HCT116 (cell line): ENCODE measurements at regions not wholly inside any gene's neighbourhood (a gene's known extent, or its start where the extent isn't known, plus 50 kb on each side); places are given as distances from the start of the nearest gene placed in this dataset.

Source experiments
- EGR1 ChIP-seq: IDR thresholded peaks from 2 replicates; pipeline ENCODE4 v1.6.1; 2012; ENCODE audit warnings: low read depth
- EZH2 ChIP-seq: fragments of 200-600 bp; sonication (generic); IDR thresholded peaks from 2 replicates; pipeline ENCODE4 v1.6.1; 2017; ENCODE audit warnings: antibody characterized with exemption, mixed run types
- POLR2A ChIP-seq: IDR thresholded peaks from 2 replicates; pipeline ENCODE4 v1.7.0; 2011; ENCODE audit warnings: borderline replicate concordance; ENCODE audit not compliant: insufficient read depth, insufficient read length; ENCODE audit errors: extremely low read depth
- TF ChIP-seq, protein P1 (sequence below): IDR thresholded peaks from 2 replicates; pipeline ENCODE4 v1.6.1; 2011; ENCODE audit warnings: mild to moderate bottlenecking, low read length, moderate library complexity; ENCODE audit not compliant: insufficient replicate concordance; ENCODE audit errors: extremely low read depth
- TF ChIP-seq, protein P2 (sequence below), 3 experiments: fragments of 200-600 bp in 1 of 3; sonication (generic) in 1 of 3; IDR thresholded peaks in 2 of 3; conservative IDR thresholded peaks in 1 of 3; 2 replicates each; pipeline ENCODE4 v1.5.1; 2012 to 2017; ENCODE audit warnings: low read depth in 2 of 3, low read length in 2 of 3, antibody characterized with exemption in 1 of 3, borderline replicate concordance in 1 of 3, control low read depth in 1 of 3, mild to moderate bottlenecking in 1 of 3, mixed read lengths in 1 of 3, mixed run types in 1 of 3, moderate library complexity in 1 of 3; ENCODE audit not compliant: insufficient read depth in 1 of 3

DNA sequence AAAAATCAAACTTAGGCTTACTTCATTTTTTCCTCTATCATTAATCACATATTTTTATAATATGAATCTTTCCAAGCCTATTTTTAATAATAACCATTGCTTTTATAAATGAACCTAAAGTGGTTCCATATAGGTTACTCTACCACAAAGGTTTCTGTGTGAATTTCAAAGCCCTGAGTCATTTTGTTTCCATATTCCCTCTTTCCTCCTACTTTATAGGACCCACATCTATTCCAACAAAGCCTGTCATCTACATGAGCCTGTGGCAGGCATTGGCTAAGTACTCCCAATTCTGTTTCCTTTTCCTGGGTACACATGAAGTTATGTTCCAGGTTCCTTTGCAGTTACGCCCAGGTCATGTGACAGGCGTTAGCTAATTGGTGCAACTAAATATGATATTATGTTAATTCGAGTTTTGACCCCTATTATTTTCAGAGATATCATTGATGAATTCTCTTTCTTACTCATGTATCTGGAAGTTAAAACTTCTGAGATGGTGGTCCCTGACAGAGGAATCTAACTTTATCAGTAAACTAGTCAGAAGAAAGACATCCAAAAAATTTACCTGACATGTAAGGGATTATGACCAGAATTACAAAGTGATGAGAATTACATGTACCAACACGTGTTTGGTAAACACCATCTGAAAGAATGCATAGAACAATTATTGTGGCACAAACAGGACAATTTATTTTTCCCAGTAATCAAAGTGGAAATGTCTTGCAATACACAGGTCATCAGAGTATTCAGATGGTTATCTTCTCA, 1264.0 kb upstream of the CNTN5 start:
- TF ChIP-seq EGR1 (no peak), POLR2A (no peak), EZH2 (no peak)
- TF ChIP-seq, protein P1, sequence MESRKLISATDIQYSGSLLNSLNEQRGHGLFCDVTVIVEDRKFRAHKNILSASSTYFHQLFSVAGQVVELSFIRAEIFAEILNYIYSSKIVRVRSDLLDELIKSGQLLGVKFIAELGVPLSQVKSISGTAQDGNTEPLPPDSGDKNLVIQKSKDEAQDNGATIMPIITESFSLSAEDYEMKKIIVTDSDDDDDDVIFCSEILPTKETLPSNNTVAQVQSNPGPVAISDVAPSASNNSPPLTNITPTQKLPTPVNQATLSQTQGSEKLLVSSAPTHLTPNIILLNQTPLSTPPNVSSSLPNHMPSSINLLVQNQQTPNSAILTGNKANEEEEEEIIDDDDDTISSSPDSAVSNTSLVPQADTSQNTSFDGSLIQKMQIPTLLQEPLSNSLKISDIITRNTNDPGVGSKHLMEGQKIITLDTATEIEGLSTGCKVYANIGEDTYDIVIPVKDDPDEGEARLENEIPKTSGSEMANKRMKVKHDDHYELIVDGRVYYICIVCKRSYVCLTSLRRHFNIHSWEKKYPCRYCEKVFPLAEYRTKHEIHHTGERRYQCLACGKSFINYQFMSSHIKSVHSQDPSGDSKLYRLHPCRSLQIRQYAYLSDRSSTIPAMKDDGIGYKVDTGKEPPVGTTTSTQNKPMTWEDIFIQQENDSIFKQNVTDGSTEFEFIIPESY: no peak
- TF ChIP-seq, protein P2, sequence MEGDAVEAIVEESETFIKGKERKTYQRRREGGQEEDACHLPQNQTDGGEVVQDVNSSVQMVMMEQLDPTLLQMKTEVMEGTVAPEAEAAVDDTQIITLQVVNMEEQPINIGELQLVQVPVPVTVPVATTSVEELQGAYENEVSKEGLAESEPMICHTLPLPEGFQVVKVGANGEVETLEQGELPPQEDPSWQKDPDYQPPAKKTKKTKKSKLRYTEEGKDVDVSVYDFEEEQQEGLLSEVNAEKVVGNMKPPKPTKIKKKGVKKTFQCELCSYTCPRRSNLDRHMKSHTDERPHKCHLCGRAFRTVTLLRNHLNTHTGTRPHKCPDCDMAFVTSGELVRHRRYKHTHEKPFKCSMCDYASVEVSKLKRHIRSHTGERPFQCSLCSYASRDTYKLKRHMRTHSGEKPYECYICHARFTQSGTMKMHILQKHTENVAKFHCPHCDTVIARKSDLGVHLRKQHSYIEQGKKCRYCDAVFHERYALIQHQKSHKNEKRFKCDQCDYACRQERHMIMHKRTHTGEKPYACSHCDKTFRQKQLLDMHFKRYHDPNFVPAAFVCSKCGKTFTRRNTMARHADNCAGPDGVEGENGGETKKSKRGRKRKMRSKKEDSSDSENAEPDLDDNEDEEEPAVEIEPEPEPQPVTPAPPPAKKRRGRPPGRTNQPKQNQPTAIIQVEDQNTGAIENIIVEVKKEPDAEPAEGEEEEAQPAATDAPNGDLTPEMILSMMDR (IDR thresholded peaks at IDR 0.05 in 2 of 3, conservative IDR thresholded peaks at IDR 0.05 in 1 of 3; ENCODE audit: borderline replicate concordance in 1 of 3, insufficient read depth in 1 of 3, low read depth in 2 of 3, low read length in 2 of 3): no peak
